ENCODE measurements at regions not wholly inside any gene's neighbourhood (a gene's known extent, or its start where the extent isn't known, plus 50 kb on each side); places are given as distances from the start of the nearest gene placed in this dataset.
"Not testable (repeated sequence)": the region's sequence is repeated elsewhere in the genome, so short reads cannot be mapped to it uniquely, and the experiment has no call there.

DNA sequence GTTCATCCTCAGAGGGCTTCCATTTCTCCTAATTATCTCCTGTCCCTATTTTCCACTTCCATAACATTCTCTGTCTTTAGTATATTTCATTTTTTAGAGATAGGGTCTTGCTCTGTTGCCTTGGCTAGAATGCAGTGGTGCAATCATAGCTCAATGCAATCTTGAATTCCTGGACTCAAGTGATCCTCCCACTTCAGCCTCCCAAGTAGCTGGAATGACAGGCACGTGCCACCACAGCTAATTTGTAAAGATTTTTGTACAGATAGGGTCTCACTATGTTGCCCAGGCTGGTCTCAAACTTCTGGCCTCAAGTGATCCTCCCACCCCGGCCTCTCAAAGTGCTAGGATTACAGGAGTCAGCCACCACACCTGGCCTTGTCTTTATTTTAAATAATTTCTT, 589.0 kb downstream of the ZEB2 start:
- ATAC-seq (ENCODE audit: low FRiP score) (no peak), DNase-seq (ENCODE audit: low spot score) (no peak)
- TF ChIP-seq, protein P1, sequence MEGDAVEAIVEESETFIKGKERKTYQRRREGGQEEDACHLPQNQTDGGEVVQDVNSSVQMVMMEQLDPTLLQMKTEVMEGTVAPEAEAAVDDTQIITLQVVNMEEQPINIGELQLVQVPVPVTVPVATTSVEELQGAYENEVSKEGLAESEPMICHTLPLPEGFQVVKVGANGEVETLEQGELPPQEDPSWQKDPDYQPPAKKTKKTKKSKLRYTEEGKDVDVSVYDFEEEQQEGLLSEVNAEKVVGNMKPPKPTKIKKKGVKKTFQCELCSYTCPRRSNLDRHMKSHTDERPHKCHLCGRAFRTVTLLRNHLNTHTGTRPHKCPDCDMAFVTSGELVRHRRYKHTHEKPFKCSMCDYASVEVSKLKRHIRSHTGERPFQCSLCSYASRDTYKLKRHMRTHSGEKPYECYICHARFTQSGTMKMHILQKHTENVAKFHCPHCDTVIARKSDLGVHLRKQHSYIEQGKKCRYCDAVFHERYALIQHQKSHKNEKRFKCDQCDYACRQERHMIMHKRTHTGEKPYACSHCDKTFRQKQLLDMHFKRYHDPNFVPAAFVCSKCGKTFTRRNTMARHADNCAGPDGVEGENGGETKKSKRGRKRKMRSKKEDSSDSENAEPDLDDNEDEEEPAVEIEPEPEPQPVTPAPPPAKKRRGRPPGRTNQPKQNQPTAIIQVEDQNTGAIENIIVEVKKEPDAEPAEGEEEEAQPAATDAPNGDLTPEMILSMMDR (IDR thresholded peaks at IDR 0.05) = no peak

DNA sequence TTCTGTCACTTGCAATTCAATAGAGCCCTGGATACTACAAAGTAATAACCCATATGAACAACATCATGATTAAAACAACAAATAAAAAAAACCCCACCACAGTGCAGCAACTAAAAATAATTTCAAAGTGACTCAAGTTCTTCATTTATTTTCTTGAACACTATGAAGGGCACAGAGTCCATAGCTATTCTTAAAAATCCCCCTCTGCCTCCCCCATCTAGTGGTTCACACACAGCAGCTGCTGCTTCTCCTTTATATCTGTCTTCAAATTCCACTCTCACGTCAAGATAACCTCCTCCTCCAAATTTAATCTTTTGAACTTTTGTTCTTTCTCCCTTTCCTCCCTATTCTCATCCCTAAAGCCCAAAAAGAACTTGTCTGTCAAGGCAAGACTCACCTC, 591.3 kb downstream of the ZEB2 start:
- ATAC-seq (ENCODE audit: low FRiP score) = no peak
- TF ChIP-seq, protein P1 (IDR thresholded peaks at IDR 0.05) = no peak
- DNase-seq (ENCODE audit: low spot score) = no peak

- ATAC-seq (ENCODE audit: low FRiP score) = no peak
- TF ChIP-seq, protein P1 (IDR thresholded peaks at IDR 0.05) = no peak
- no peak for DNase-seq (ENCODE audit: low spot score)
Measured at GRCh38 chr2:143928184-143928583, 591.7 kb downstream of the ZEB2 start.

GRCh38 chr2:143926736-143927135, 593.2 kb downstream of the ZEB2 start:
- DNase-seq (ENCODE audit: low spot score) (no peak), ATAC-seq (ENCODE audit: low FRiP score) (no peak)
- TF ChIP-seq, protein P1 (IDR thresholded peaks at IDR 0.05) = no peak

GRCh38 chr2:143922261-143922830, 597.6 kb downstream of the ZEB2 start:
- ATAC-seq (ENCODE audit: low FRiP score); DNase-seq (ENCODE audit: low spot score): not testable (repeated sequence)

DNA sequence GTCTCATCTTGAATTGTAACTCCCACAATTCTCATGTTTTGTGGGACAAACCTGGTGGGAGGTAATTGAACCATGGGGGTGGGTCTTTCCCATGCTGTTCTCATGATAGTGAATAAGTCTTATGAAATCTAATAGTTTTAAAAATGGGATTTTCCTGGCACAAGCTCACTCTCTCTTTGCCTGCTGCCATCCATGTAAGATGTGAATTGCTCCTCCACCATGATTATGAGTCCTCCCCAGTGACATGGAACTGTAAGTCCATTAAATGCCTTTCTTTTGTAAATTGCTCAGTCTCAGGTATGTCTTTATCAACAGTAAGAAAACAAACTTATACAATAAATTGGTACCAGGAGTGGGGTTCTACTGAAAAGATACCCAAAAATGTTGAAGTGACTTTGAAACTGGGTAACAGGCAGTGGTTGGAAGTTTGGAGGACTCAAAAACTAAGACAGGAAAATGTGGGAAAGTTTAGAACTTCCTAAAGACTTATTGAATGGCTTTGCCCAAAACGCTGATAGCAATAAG, 601.4 kb downstream of the ZEB2 start:
- TF ChIP-seq, protein P1 (IDR thresholded peaks at IDR 0.05) = no peak
- ATAC-seq (ENCODE audit: low FRiP score) (no peak), DNase-seq (ENCODE audit: low spot score) (no peak)

- TF ChIP-seq, protein P1 (IDR thresholded peaks at IDR 0.05) = no peak
- no peak for DNase-seq (ENCODE audit: low spot score)
- ATAC-seq (ENCODE audit: low FRiP score) = no peak
Measured at GRCh38 chr2:143916781-143917180, 603.1 kb downstream of the ZEB2 start.

Measured in omental fat pad (tissue), 3 donors.